ENCODE measurements at regions not wholly inside any gene's neighbourhood (a gene's known extent, or its start where the extent isn't known, plus 50 kb on each side); places are given as distances from the start of the nearest gene placed in this dataset.
"Not testable (repeated sequence)": the region's sequence is repeated elsewhere in the genome, so short reads cannot be mapped to it uniquely, and the experiment has no call there.

- DNase-seq (ENCODE audit: low read depth in 2 of 2), result no peak
These were observed 106.7 kb upstream of the RREB1 start for GRCh38 chr6:7000825-7001777.

- no peak for DNase-seq (ENCODE audit: low read depth in 2 of 2)
These were observed 104.7 kb upstream of the RREB1 start for GRCh38 chr6:7003041-7003440.

DNA sequence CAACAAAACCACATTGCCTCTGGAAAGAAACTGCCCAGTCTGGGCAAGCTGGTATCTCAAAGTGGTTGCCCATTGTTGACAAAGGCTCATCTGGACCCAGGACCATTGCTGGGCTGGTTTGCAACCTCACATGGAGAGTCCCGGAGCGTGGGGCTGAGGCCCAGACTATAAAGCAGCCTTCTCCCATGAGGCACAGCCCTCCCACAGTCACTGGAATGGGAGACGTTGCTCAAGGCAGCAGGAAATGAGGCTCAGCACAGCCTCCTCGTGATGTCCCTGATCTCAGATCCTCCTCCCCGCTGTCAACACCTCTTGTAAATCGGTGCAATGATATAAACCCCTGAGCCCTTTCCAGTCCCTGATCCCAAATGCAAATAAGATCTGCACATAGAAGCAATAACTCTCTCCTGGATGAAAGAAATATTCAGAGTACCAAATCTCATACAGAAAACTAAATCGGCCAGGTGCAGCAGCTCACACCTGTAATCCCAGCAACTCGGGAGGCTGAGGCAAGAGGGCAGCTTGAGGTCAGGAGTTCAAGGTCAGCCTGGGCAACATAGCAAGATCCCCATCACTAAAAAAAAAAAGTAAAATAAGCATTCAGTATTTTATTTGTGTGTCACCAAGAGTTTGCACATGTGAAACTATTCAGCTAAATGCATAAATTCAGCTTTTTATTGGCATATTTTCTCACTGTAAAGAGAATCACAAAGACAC, 103.0 kb upstream of the RREB1 start:
- no peak for DNase-seq (ENCODE audit: low read depth in 2 of 2)

DNA sequence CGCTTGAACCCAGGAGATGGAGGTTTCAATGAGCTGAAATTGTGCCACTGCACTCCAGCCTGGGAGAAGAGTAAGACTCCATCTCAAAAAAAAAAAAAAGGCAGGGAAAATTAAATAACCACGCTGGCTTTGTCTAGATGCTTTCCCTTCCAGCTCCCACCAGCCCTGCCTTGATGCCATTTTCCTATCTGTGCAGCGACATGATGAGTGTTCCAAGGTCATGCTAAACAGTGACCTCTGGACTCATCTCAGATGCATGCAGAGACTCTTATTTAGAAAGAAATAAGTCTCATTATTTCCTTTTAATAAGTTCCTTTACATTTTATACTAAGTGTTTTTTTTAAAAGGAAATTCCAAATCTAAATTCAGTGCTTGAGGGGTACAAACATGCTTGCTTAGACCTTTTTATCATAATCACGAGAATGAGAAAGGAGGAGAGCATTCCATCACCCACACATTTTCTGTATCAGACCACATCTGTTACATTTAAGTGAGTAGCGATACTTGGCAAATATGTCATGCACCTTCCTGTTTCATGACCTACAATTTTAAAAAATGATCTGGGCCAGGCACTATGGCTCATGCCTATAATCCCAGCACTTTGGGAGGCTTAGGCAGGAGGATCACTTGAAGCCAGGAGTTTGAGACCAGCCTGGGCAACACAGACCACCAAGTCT, 101.1 kb upstream of the RREB1 start:
- no peak for DNase-seq (ENCODE audit: low read depth in 2 of 2)

- no peak for DNase-seq (ENCODE audit: low read depth in 2 of 2)
These were observed 99.2 kb upstream of the RREB1 start for GRCh38 chr6:7008451-7008988.

DNA sequence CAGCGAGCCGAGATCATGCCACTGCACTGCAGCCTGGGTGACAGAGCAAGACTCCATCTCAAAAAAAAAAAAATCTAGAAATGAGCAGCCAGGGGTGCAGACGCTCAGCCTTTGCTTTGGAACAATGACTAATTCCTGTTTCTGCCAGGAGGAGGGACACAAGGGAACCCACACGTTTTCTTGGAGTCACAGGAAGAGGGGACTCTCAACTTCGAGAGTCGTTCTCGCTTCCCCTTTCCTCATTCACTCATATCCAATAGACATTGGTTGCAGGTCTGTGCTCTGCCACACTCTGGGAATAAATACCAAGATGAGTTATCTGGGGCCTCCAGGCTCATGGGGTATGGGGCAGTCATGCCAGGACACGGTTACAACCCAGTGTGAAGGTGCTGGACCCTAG, 91.5 kb upstream of the RREB1 start:
- DNase-seq (ENCODE audit: low read depth in 2 of 2), result no peak

DNA sequence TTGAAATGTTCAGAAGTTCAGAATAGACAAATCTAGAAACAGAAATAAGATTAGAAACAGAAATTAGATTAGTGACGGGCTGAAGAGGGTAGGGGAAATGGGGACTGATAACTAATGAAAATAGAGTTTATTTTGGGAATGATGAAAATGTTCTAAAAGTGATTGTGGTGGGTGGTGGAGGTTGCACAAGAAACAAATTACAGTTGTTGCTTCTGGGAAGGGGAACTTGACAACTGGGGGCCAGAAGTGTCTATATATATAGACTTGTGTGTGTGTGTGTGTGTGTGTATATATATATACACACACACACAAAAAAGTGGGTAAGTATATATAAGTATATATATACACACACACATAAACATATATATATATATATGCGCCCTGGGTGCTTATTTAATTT, 86.5 kb upstream of the RREB1 start:
- no peak for DNase-seq (ENCODE audit: low read depth in 2 of 2)

GRCh38 chr6:7025861-7026260, 81.9 kb upstream of the RREB1 start:
- no peak for DNase-seq (ENCODE audit: low read depth in 2 of 2)

DNA sequence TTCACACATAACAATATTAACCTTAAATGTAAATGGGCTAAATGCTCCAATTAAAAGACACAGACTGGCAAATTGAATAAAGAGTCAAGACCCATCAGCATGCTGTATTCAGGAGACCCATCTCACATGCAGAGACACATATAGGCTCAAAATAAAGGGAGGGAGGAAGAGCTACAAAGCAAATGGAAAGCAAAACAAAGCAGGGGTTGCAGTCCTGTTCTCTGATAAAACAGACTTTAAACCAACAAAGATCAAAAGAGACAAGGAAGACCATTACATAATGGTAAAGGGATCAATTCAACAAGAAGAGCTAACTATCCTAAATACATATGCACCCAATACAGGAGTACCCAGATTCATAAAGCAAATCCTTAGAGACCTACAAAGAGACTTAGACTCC, 78.8 kb upstream of the RREB1 start:
- not testable (repeated sequence) for DNase-seq (ENCODE audit: low read depth in 2 of 2)

DNA sequence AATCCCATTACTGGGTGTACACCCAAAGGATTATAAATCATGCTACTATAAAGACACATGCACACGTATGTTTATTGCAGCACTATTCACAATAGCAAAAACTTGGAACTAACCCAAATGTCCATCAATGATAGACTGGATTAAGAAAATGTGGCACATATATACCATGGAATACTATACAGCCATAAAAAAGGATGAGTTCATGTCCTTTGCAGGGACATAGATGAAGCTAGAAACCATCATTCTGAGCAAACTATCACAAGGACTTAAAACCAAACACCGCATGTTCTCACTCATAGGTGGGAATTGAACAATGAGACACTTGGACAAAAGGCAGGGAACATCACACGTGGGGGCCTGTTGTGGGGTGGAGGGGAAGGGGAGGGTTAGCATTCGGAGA, 76.8 kb upstream of the RREB1 start:
- DNase-seq (ENCODE audit: low read depth in 2 of 2), result not testable (repeated sequence)

DNA sequence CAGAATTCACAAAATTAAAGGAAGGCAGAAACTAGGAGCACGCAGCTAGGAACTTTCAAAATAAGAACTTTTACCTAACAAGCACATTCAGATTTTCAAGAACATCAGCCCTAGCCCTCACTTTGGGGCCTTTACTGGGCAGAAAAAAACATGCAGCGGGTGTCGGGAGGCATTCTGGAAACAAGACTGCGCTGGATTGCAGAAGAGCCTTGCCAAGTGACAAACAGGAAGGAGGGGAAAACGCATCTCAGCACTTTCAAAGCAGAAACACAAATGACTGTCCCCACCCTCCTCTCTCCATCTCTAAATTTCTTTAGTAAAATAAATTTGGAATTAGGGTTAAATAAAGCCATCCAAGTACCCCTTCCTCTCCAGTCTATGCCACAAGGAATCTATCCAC, 74.6 kb upstream of the RREB1 start:
- DNase-seq (ENCODE audit: low read depth in 2 of 2), result no peak

DNA sequence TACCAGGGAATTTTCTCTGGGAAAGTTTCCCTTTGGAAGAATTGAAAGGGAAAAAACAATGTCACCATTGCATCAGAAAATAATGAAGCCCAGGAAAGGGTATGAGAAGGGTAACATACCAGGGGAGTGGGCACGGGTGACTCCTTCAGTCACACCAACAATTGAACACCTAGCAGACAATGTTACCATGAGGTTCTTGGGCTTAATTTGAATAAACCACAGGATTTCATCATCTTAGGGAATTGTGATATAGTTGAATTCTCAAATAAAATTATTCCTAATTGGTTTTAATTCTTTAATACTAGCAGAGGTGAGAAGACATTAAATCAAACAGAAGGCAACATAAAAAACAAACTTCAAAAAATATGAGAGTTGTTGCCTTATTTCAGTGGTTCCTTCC, 73.7 kb upstream of the RREB1 start:
- DNase-seq (ENCODE audit: low read depth in 2 of 2), result no peak

DNA sequence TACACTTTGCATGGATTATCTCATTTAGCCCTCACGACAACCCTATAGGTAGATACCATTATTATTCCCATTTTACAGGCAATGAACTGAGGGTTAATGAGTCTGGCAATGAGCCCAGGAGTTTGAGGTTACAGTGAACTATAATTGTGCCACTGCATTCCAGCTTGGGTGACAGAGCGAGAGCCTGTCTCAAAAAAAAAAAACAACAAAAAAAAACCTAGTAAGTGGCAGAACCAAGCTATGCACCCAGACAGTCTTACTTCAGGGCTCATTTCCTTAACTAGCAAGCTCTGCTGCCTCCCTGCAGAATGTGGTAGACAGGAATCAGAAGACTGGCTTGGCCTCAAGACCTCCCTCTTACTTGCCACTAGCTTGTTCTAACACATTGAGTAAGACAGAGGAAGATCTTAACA, 71.9 kb upstream of the RREB1 start:
- DNase-seq (ENCODE audit: low read depth in 2 of 2), result no peak

DNA sequence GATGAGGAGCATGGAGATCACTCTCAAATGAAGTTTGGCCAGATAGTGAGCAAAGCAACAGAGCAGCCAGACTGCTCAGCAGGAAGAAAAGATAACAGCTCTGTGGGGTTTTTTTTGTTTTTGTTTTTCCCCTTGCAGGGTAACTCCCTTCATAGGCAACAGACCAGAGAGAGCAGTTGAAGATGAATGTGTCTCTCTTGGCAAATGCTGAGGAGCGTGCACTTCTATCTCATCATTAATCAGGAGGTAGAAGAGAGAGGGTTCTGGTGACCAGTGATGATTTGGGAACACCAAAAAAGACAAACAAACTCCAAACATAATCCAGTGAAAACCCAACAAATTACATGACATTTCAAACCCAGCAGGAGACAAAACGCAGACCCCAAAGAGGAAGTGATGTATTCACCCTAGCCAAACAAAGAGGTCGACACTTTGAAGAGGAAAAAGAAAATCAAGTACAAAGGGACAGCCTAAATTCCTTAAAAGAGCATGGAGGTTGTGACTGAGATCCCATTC, 66.2 kb upstream of the RREB1 start:
- no peak for DNase-seq (ENCODE audit: low read depth in 2 of 2)

GRCh38 chr6:7042056-7042653, 65.6 kb upstream of the RREB1 start:
- DNase-seq (ENCODE audit: low read depth in 2 of 2), result no peak

DNA sequence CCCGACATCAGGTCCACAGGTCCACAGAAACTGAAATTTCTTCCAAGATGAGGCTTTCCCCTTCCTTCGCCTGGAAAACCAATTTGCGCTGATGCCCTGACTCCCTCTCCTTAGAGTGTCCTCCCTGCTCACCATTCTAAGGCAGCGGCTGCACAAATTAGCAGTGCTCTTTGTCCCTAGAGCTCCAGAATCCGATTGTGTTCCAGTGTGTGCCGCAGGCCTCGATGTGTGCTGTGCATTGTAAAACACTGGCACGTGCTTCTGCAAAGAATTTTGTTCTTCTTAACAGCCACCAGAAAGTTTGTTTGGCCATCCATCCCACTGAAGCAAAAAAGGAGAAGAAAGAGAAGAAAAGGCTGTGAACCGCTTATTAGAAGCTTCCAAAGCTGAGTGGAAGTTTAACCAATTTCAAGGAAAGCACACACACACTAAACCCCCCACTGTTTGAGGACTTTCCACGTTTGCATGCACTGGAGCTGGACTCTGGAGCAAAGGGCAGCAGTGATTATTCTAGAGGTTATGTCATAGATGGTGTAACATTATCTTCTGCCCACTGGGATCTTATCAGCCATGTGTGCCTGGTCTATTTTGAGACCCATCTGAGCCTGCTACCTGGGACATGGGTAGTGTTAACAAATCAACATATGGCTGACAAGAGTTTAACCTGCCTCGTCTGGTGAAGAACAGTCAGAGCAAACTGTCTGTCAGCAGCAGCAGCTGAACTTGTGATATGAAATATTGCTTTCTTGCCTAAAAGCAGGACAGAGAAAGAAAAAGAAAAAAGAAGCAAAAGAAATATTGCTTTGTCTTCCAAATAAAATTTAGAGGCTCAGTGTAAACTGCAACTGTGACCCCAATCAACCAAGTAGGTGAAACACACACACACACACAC, 64.9 kb upstream of the RREB1 start:
- no peak for DNase-seq (ENCODE audit: low read depth in 2 of 2)

GRCh38 chr6:7045331-7045730, 62.4 kb upstream of the RREB1 start:
- no peak for DNase-seq (ENCODE audit: low read depth in 2 of 2)

GRCh38 chr6:7045746-7046145, 62.0 kb upstream of the RREB1 start:
- DNase-seq (ENCODE audit: low read depth in 2 of 2), result no peak

DNA sequence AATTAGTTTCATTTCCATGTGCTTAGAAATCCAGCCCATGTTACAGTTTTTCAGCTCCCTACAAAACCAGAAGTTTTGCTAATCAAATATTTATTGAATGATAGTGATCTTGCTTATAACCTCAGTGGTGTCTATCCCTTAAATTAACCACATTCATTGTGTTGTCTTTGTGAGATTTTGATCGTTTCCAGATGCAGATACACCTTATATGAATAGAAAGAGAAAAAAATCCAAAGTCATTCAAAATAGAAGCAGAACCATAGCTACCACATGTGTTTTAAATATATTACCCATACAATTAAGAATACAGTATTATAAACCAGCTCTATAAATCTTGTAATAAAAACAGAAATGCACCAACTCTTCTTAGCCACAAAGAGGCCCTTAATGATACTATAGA, 60.6 kb upstream of the RREB1 start:
- DNase-seq (ENCODE audit: low read depth in 2 of 2), result no peak

DNA sequence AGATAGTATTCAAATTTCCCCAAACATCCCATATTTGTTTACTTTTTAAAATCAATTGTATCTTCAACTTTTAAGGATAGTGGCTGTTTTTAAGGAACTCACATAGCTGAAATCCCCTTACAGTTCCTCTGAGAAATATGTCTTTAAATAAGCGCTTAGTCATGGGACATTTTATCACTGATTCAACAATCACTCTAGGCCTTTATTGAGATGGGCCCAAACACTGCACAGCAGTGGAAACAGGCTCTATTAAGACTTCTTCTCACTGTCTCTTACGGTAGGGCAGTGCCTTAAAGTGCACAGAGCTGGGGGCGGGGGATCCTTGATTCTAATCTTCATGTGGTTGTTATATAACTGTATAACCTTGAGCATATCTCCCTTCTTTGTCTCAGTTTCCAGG, 59.8 kb upstream of the RREB1 start:
- no peak for DNase-seq (ENCODE audit: low read depth in 2 of 2)

GRCh38 chr6:7048894-7049293, 58.9 kb upstream of the RREB1 start:
- no peak for DNase-seq (ENCODE audit: low read depth in 2 of 2)
